ENCODE measurements at regions not wholly inside any gene's neighbourhood (a gene's known extent, or its start where the extent isn't known, plus 50 kb on each side); places are given as distances from the start of the nearest gene placed in this dataset.

DNA sequence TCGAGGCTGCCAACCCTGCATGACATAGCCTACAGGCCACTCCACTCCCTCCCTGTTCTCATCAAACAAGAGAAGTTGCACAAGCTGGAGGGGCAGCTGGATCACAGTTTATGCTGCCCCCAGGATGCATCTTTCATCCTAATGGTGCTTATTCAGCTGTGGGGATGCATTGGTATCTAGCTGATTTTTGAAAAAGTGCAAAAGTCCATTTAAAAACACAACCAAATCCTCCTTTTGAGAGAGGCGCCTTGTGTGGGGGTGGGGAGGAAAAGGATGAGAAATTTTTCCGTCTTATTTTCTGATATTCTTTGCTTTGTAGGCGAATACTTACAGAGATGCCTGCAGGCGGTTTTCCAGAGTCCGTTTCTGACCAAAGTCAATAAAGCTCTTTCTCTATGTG is 276.4 kb upstream of the BOD1L1 start:
- TF ChIP-seq POLR2AphosphoS5 (IDR thresholded peaks at IDR 0.05) (no peak), POLR2A (IDR thresholded peaks at IDR 0.05; ENCODE audit: low read depth) (no peak)
- TF ChIP-seq, protein P1, sequence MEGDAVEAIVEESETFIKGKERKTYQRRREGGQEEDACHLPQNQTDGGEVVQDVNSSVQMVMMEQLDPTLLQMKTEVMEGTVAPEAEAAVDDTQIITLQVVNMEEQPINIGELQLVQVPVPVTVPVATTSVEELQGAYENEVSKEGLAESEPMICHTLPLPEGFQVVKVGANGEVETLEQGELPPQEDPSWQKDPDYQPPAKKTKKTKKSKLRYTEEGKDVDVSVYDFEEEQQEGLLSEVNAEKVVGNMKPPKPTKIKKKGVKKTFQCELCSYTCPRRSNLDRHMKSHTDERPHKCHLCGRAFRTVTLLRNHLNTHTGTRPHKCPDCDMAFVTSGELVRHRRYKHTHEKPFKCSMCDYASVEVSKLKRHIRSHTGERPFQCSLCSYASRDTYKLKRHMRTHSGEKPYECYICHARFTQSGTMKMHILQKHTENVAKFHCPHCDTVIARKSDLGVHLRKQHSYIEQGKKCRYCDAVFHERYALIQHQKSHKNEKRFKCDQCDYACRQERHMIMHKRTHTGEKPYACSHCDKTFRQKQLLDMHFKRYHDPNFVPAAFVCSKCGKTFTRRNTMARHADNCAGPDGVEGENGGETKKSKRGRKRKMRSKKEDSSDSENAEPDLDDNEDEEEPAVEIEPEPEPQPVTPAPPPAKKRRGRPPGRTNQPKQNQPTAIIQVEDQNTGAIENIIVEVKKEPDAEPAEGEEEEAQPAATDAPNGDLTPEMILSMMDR (IDR thresholded peaks at IDR 0.05), result no peak

Measured in esophagus muscularis mucosa (tissue), 3 donors.